ENCODE measurements at regions not wholly inside any gene's neighbourhood (a gene's known extent, or its start where the extent isn't known, plus 50 kb on each side); places are given as distances from the start of the nearest gene placed in this dataset.

- no peak overlapping the region for H3K4me3 ChIP-seq (ENCODE audit: control insufficient read depth, low read depth, low read length)
- TF ChIP-seq CTCF (conservative IDR thresholded peaks at IDR 0.05; ENCODE audit: control insufficient read depth, insufficient read depth, low read depth, low read length), result no peak
- no peak for DNase-seq (ENCODE audit: low read depth)
These were observed 226.1 kb upstream of the SORCS1 start for GRCh38 chr10:107390563-107390962.

- TF ChIP-seq CTCF (conservative IDR thresholded peaks at IDR 0.05; ENCODE audit: control insufficient read depth, insufficient read depth, low read depth, low read length), result no peak
- no peak for DNase-seq (ENCODE audit: low read depth)
- H3K4me3 ChIP-seq (ENCODE audit: control insufficient read depth, low read depth, low read length), result no peak overlapping the region
These were observed 218.9 kb upstream of the SORCS1 start for GRCh38 chr10:107383357-107383756.

- no peak for DNase-seq (ENCODE audit: low read depth)
- no peak overlapping the region for H3K4me3 ChIP-seq (ENCODE audit: control insufficient read depth, low read depth, low read length)
- no peak for TF ChIP-seq CTCF (conservative IDR thresholded peaks at IDR 0.05; ENCODE audit: control insufficient read depth, insufficient read depth, low read depth, low read length)
These were observed 215.1 kb upstream of the SORCS1 start for GRCh38 chr10:107379601-107380000.

- H3K4me3 ChIP-seq (ENCODE audit: control insufficient read depth, low read depth, low read length), result no peak overlapping the region
- DNase-seq (ENCODE audit: low read depth), result no peak
- no peak for TF ChIP-seq CTCF (conservative IDR thresholded peaks at IDR 0.05; ENCODE audit: control insufficient read depth, insufficient read depth, low read depth, low read length)
These were observed 207.3 kb upstream of the SORCS1 start for GRCh38 chr10:107371801-107372200.

GRCh38 chr10:107364872-107365271, 200.4 kb upstream of the SORCS1 start:
- H3K4me3 ChIP-seq (ENCODE audit: control insufficient read depth, low read depth, low read length), result no peak overlapping the region
- no peak for DNase-seq (ENCODE audit: low read depth)
- TF ChIP-seq CTCF (conservative IDR thresholded peaks at IDR 0.05; ENCODE audit: control insufficient read depth, insufficient read depth, low read depth, low read length), result no peak

- H3K4me3 ChIP-seq (ENCODE audit: control insufficient read depth, low read depth, low read length), result no peak overlapping the region
- TF ChIP-seq CTCF (conservative IDR thresholded peaks at IDR 0.05; ENCODE audit: control insufficient read depth, insufficient read depth, low read depth, low read length), result no peak
- DNase-seq (ENCODE audit: low read depth), result no peak
These were observed 197.8 kb upstream of the SORCS1 start for GRCh38 chr10:107362306-107362705.

- no peak for DNase-seq (ENCODE audit: low read depth)
- no peak for TF ChIP-seq CTCF (conservative IDR thresholded peaks at IDR 0.05; ENCODE audit: control insufficient read depth, insufficient read depth, low read depth, low read length)
- no peak overlapping the region for H3K4me3 ChIP-seq (ENCODE audit: control insufficient read depth, low read depth, low read length)
These were observed 192.5 kb upstream of the SORCS1 start for GRCh38 chr10:107357033-107357432.

Data from fibroblast of mammary gland (primary cell).